Tibial nerve (tissue), 4 donors: ENCODE measurements at regions not wholly inside any gene's neighbourhood (a gene's known extent, or its start where the extent isn't known, plus 50 kb on each side); places are given as distances from the start of the nearest gene placed in this dataset.

Experiments
- DNase-seq, 2 donors: peaks; one replicate each; pipeline ENCODE4 v3.0.0-alpha.2; 2019; ENCODE audit warnings: low spot score in 2 of 2
- H3K27ac ChIP-seq, 4 donors: fragments of 200-600 bp; sonication (generic) in 3 of 4; one replicate each; pipeline ENCODE4 v1.5.1; 2017 to 2019; ENCODE audit warnings: mild to moderate bottlenecking in 1 of 4
- H3K27me3 ChIP-seq, 2 donors: fragments of 200-600 bp; sonication (generic) in 1 of 2; one replicate each; pipeline versions ENCODE4 v1.5.1 to v1.6.0; 2017 to 2019
- H3K36me3 ChIP-seq, 3 donors: fragments of 200-600 bp; sonication (generic); one replicate each; pipeline ENCODE4 v1.5.1; 2018 to 2019
- H3K4me1 ChIP-seq, 4 donors: fragments of 200-600 bp; sonication (generic) in 3 of 4; one replicate each; pipeline ENCODE4 v1.5.1; 2017 to 2019
- H3K4me3 ChIP-seq, 4 donors: fragments of 200-600 bp; sonication (generic) in 3 of 4; one replicate each; pipeline ENCODE4 v1.5.1; 2017 to 2019; ENCODE audit warnings: mild to moderate bottlenecking in 1 of 4, moderate library complexity in 1 of 4
- H3K9me3 ChIP-seq, 4 donors: fragments of 200-600 bp; sonication (generic) in 3 of 4; one replicate each; pipeline ENCODE4 v1.5.1; 2017 to 2019
- EP300 ChIP-seq, 2 donors: sonication (generic); formaldehyde crosslinking; IDR thresholded peaks; one replicate each; pipeline ENCODE4 v1.6.1; 2017; ENCODE audit warnings: antibody characterized with exemption in 2 of 2, mild to moderate bottlenecking in 1 of 2
- POLR2A ChIP-seq, 2 donors: fragments of 450-650 bp; IDR thresholded peaks; one replicate each; pipeline ENCODE4 v1.6.1; 2017; ENCODE audit warnings: antibody characterized with exemption in 2 of 2, mild to moderate bottlenecking in 2 of 2, moderate library complexity in 2 of 2
- WGBS, 2 donors: methylation state at CpG; one replicate each; pipeline ENCODE4 v1.1.5; 2018; 5-methylcytosine and 5-hydroxymethylcytosine counted together
- TF ChIP-seq, protein P1 (sequence below), 5 experiments: fragments of 200-600 bp in 3 of 5; fragments of 450-650 bp in 2 of 5; sonication (generic) in 3 of 5; IDR thresholded peaks; one replicate each; pipeline ENCODE4 v1.5.1; 2016 to 2019; ENCODE audit warnings: antibody characterized with exemption in 5 of 5, mild to moderate bottlenecking in 3 of 5, moderate library complexity in 2 of 5

DNA sequence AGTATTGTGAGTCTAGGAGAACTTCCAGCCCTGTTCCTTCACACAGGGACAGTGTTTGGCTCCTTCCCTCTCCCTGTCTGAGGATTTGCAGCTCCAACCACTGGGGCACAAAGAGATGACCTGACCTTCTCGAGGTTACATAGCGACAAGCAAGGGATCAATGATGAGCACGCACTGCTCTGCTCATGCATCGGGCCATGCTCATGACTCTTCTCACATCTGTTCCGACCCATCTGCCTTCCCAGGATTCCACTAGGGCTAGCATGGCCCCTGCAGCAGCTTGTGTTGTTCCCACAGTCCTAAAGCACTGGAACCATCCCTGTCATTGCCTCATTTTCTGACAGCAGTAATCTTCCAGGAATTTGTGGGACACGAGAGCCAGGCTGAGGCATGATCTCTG is 78.8 kb upstream of the ARHGAP28 start:
- Histone ChIP-seq H3K4me1 (peaks cover 0 to 5% (median 0%) of the 10 kb centered on the region in 4 donors), H3K9me3 (no peaks in the 10 kb centered on the region), H3K27ac (no peak overlapping the region), H3K4me3 (no peak overlapping the region), H3K27me3 (no peaks in the 10 kb centered on the region), H3K36me3 (no peaks in the 10 kb centered on the region)
- 60 to 64% methylated on average over 6 of the region's 6 CpGs for WGBS, 2 donors
- TF ChIP-seq EP300 (IDR thresholded peaks at IDR 0.05) = no peak
- TF ChIP-seq POLR2A (IDR thresholded peaks at IDR 0.05) = no peak
- TF ChIP-seq, protein P1, sequence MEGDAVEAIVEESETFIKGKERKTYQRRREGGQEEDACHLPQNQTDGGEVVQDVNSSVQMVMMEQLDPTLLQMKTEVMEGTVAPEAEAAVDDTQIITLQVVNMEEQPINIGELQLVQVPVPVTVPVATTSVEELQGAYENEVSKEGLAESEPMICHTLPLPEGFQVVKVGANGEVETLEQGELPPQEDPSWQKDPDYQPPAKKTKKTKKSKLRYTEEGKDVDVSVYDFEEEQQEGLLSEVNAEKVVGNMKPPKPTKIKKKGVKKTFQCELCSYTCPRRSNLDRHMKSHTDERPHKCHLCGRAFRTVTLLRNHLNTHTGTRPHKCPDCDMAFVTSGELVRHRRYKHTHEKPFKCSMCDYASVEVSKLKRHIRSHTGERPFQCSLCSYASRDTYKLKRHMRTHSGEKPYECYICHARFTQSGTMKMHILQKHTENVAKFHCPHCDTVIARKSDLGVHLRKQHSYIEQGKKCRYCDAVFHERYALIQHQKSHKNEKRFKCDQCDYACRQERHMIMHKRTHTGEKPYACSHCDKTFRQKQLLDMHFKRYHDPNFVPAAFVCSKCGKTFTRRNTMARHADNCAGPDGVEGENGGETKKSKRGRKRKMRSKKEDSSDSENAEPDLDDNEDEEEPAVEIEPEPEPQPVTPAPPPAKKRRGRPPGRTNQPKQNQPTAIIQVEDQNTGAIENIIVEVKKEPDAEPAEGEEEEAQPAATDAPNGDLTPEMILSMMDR (IDR thresholded peaks at IDR 0.05) = no peak
- DNase-seq = no peak

DNA sequence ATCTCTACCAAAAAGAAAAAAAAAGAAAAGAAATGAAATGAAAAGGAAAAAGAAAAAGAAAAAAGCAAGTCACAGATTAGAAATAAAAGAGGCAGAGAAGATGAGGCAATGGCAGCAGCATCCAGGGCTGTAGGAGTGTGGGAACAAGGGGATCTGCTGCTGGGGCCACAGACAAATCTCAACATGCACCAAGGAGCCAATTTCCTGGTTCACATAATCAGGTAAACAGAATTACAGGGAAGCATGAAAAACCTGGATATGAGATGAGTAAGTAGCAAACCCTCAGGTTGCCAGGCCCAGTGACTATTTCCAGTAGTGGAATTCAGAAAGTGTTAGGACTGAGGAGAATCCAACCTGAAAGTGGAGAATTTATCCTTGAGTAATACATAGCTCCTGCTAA is 77.4 kb upstream of the ARHGAP28 start:
- no peaks in the 10 kb centered on the region for H3K27me3 ChIP-seq
- no peaks in the 10 kb centered on the region for H3K9me3 ChIP-seq
- H3K4me3 ChIP-seq = no peak overlapping the region
- H3K4me1 ChIP-seq = peaks cover 0 to 5% (median 0%) of the 10 kb centered on the region in 4 donors
- H3K27ac ChIP-seq = no peak overlapping the region
- no peak for TF ChIP-seq EP300 (IDR thresholded peaks at IDR 0.05)
- no peak for TF ChIP-seq POLR2A (IDR thresholded peaks at IDR 0.05)
- TF ChIP-seq, protein P1 (IDR thresholded peaks at IDR 0.05) = no peak
- no peaks in the 10 kb centered on the region for H3K36me3 ChIP-seq
- no peak for DNase-seq

DNA sequence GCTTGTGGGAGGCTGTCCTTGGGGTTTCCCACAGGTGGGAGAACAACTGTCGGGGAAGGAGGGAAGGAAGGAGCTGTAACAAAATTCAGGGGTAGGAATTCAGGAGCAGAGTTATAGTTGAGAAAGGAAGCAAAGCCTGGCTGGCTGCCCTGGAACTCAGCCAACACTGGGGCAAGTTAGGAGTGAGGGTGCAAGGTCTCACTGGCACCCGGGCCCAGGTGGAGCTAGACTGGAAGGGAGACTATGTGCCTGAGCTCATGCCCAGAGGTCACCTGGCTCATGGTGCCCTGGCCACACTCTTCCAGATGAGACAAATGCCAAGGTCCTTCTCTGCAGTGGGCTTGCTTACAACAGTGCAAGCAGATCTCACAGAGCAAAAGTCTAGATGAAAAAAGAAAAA is 75.6 kb upstream of the ARHGAP28 start:
- H3K36me3 ChIP-seq = no peaks in the 10 kb centered on the region
- no peak overlapping the region for H3K4me3 ChIP-seq
- H3K27me3 ChIP-seq = no peaks in the 10 kb centered on the region
- WGBS, 2 donors = 59 to 69% methylated on average over 2 of the region's 2 CpGs
- H3K27ac ChIP-seq = no peak overlapping the region
- no peaks in the 10 kb centered on the region for H3K9me3 ChIP-seq
- DNase-seq = no peak
- H3K4me1 ChIP-seq = peaks cover 0 to 5% (median 0%) of the 10 kb centered on the region in 4 donors
- TF ChIP-seq EP300 (IDR thresholded peaks at IDR 0.05) = no peak
- TF ChIP-seq, protein P1 (IDR thresholded peaks at IDR 0.05) = no peak
- no peak for TF ChIP-seq POLR2A (IDR thresholded peaks at IDR 0.05)

DNA sequence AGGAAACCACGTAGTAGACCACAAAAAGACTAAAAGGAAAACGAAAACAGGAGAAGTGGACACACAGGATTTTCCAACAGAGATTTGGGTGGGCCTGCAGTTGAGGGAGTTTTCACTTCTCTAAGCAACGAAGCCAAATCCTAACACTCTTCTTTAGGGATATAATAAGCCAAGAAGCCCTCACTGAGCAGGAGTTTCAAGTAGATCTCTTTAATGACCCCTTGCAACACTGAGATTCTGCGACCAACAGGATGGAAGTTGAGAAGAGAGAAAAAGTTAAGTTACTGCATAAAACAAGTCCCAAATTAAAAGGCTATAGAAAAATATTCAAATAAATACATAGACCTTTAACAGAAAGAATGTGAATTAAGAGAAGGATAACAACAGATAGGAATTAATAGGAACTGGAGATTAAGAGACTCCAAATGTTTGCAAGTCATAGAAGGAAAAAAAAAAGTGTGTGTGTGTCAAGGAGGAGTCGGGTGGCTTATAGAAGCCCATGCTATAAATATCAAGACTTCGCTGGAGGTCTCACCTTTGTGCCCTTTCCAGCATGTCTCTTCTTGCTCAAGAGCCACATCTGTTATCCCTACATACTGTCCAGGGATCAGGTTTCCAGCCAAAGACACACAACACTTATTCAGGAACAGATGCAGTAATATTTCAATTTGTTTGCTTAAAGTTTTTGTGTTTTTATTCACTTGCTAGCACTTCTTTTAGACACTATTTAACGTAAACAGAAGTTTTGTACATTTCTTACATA is 69.4 kb upstream of the ARHGAP28 start:
- TF ChIP-seq, protein P1 (IDR thresholded peaks at IDR 0.05) = no peak
- TF ChIP-seq EP300 (IDR thresholded peaks at IDR 0.05) (no peak), POLR2A (IDR thresholded peaks at IDR 0.05) (no peak)
- peak in 1 of 2 donors; percentile 17 for DNase-seq
- Histone ChIP-seq H3K4me1 (no peaks in the 10 kb centered on the region), H3K27ac (no peak overlapping the region), H3K4me3 (no peak overlapping the region), H3K27me3 (no peaks in the 10 kb centered on the region), H3K9me3 (no peaks in the 10 kb centered on the region), H3K36me3 (no peaks in the 10 kb centered on the region)
- 57% methylated on average over 7 of the region's 7 CpGs for WGBS, 2 donors

DNA sequence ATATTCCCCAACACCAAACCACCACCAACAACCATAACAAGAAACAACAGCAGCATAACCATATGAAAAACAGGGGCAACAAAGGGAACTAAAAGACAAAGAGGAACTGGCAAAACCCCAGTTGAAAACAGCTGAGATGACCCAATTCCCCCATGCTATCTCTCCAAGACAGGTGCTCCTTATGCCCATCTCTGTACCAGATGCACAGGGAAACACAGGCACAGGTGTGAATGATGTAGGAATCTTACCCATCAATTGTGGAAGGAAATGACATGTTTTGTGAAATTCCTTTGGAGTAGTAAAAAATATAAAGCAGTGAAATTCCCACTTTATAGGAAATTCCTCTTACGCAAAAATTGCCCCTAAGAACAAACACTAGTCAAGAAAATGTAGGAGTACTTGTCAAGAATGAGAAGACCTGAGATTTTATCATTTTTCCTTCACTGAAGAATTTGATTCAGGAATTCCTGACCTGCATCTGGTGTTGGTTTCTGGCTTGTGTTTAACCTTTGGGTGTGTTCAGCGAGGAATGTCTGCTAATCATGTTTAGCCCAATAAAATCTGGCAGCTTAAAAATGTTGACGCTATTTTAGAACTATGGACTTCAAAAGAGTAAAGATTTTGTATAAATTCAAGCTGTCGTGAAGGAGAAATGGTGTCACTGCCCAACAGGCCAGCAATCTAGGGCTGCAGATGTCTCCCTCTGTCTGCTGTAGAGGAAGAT is 67.7 kb upstream of the ARHGAP28 start:
- no peak overlapping the region for H3K27ac ChIP-seq
- H3K9me3 ChIP-seq = no peaks in the 10 kb centered on the region
- no peak for DNase-seq
- TF ChIP-seq, protein P1 (IDR thresholded peaks at IDR 0.05) = no peak
- TF ChIP-seq EP300 (IDR thresholded peaks at IDR 0.05) = no peak
- no peak for TF ChIP-seq POLR2A (IDR thresholded peaks at IDR 0.05)
- 68 to 74% methylated on average over 4 of the region's 4 CpGs for WGBS, 2 donors
- no peaks in the 10 kb centered on the region for H3K27me3 ChIP-seq
- H3K4me3 ChIP-seq = no peak overlapping the region
- H3K36me3 ChIP-seq = no peaks in the 10 kb centered on the region
- peaks cover 0 to 12% (median 0%) of the 10 kb centered on the region in 4 donors for H3K4me1 ChIP-seq
